Muscle of leg (tissue), 3 donors: ENCODE measurements at regions not wholly inside any gene's neighbourhood (a gene's known extent, or its start where the extent isn't known, plus 50 kb on each side); places are given as distances from the start of the nearest gene placed in this dataset.

Source experiments
- DNase-seq: peaks from one replicate; pipeline ENCODE4 v3.0.0; 2013
- H3K27ac ChIP-seq: one replicate; pipeline ENCODE4 v1.5.1; 2013; ENCODE audit warnings: mild to moderate bottlenecking, low read length, control low read depth
- H3K27me3 ChIP-seq: one replicate; pipeline ENCODE4 v1.6.1; 2013; ENCODE audit warnings: low read length; ENCODE audit not compliant: control insufficient read depth, insufficient read depth
- H3K36me3 ChIP-seq: one replicate; pipeline ENCODE4 v1.6.1; 2013; ENCODE audit warnings: low read length; ENCODE audit not compliant: control insufficient read depth, insufficient read depth
- H3K4me1 ChIP-seq: one replicate; pipeline ENCODE4 v1.6.1; 2013; ENCODE audit warnings: low read length; ENCODE audit not compliant: control insufficient read depth, insufficient read depth
- H3K4me3 ChIP-seq: one replicate; pipeline ENCODE4 v1.5.1; 2013; ENCODE audit warnings: low read length, control low read depth
- H3K9me3 ChIP-seq: replicated peaks from 2 replicates; pipeline ENCODE4 v1.6.1; 2013; ENCODE audit warnings: low read depth, low read length; ENCODE audit not compliant: control insufficient read depth
- WGBS: methylation state at CpG from one replicate; pipeline ENCODE4 v1.1.5; 2013; ENCODE audit warnings: missing lambda C conversion rate; ENCODE audit not compliant: insufficient coverage; 5-methylcytosine and 5-hydroxymethylcytosine counted together

- Histone ChIP-seq H3K36me3 (no peaks in the 10 kb centered on the region), H3K9me3 (no peaks in the 10 kb centered on the region), H3K4me1 (peaks cover 22% of the 10 kb centered on the region), H3K4me3 (no peak overlapping the region), H3K27me3 (peaks cover 28% of the 10 kb centered on the region), H3K27ac (no peak overlapping the region)
- WGBS = 37% methylated on average over 12 of the region's 17 CpGs
- peak; percentile 43 for DNase-seq
Measured at GRCh38 chrX:150219374-150220185, 143.5 kb upstream of the MAMLD1 start.

GRCh38 chrX:150223176-150224015 lies 139.7 kb upstream of the MAMLD1 start:
- Histone ChIP-seq H3K4me3 (no peak overlapping the region), H3K9me3 (no peaks in the 10 kb centered on the region), H3K36me3 (no peaks in the 10 kb centered on the region), H3K4me1 (peaks cover 13% of the 10 kb centered on the region), H3K27me3 (peaks cover 37% of the 10 kb centered on the region), H3K27ac (no peak overlapping the region)
- 63% methylated on average over 11 of the region's 12 CpGs for WGBS
- no peak for DNase-seq

GRCh38 chrX:150224676-150225075 lies 138.4 kb upstream of the MAMLD1 start:
- Histone ChIP-seq H3K27me3 (peaks cover 29% of the 10 kb centered on the region), H3K4me3 (no peak overlapping the region), H3K27ac (no peak overlapping the region), H3K36me3 (no peaks in the 10 kb centered on the region), H3K9me3 (no peaks in the 10 kb centered on the region), H3K4me1 (peaks cover 7% of the 10 kb centered on the region)
- WGBS = 34% methylated on average over 3 of the region's 3 CpGs
- DNase-seq = no peak

GRCh38 chrX:150225266-150225665 lies 137.9 kb upstream of the MAMLD1 start:
- no CpG with 5 or more reads among the region's 3 CpGs for WGBS
- H3K9me3 ChIP-seq = no peaks in the 10 kb centered on the region
- no peak overlapping the region for H3K27ac ChIP-seq
- no peaks in the 10 kb centered on the region for H3K36me3 ChIP-seq
- peaks cover 26% of the 10 kb centered on the region for H3K27me3 ChIP-seq
- no peak overlapping the region for H3K4me3 ChIP-seq
- H3K4me1 ChIP-seq = peaks cover 7% of the 10 kb centered on the region
- no peak for DNase-seq

- Histone ChIP-seq H3K27ac (no peak overlapping the region), H3K9me3 (no peaks in the 10 kb centered on the region), H3K27me3 (peaks cover 24% of the 10 kb centered on the region), H3K36me3 (no peaks in the 10 kb centered on the region), H3K4me1 (peaks cover 7% of the 10 kb centered on the region), H3K4me3 (no peak overlapping the region)
- no peak for DNase-seq
- 37% methylated on average over 6 of the region's 11 CpGs for WGBS
Measured at GRCh38 chrX:150225756-150226155, 137.4 kb upstream of the MAMLD1 start.

- no peak overlapping the region for H3K4me3 ChIP-seq
- H3K9me3 ChIP-seq = no peaks in the 10 kb centered on the region
- H3K36me3 ChIP-seq = no peaks in the 10 kb centered on the region
- DNase-seq = no peak
- peaks cover 7% of the 10 kb centered on the region for H3K4me1 ChIP-seq
- no peak overlapping the region for H3K27ac ChIP-seq
- peaks cover 19% of the 10 kb centered on the region for H3K27me3 ChIP-seq
- WGBS = 58% methylated on average over 5 of the region's 9 CpGs
Measured at GRCh38 chrX:150226223-150226965, 136.7 kb upstream of the MAMLD1 start.

- H3K27ac ChIP-seq = no peak overlapping the region
- H3K4me3 ChIP-seq = no peak overlapping the region
- no peaks in the 10 kb centered on the region for H3K36me3 ChIP-seq
- H3K9me3 ChIP-seq = no peaks in the 10 kb centered on the region
- H3K27me3 ChIP-seq = peaks cover 17% of the 10 kb centered on the region
- WGBS = 16% methylated on average over 2 of the region's 7 CpGs
- DNase-seq = no peak
- H3K4me1 ChIP-seq = peaks cover 7% of the 10 kb centered on the region
Measured at GRCh38 chrX:150227321-150227860, 135.7 kb upstream of the MAMLD1 start.

GRCh38 chrX:150227873-150228410 lies 135.2 kb upstream of the MAMLD1 start:
- H3K4me1 ChIP-seq = peaks cover 7% of the 10 kb centered on the region
- no peak for DNase-seq
- H3K9me3 ChIP-seq = no peaks in the 10 kb centered on the region
- peaks cover 17% of the 10 kb centered on the region for H3K27me3 ChIP-seq
- 89% methylated on average over 6 of the region's 7 CpGs for WGBS
- no peaks in the 10 kb centered on the region for H3K36me3 ChIP-seq
- H3K27ac ChIP-seq = no peak overlapping the region
- H3K4me3 ChIP-seq = no peak overlapping the region

- no peak for DNase-seq
- peaks cover 7% of the 10 kb centered on the region for H3K4me1 ChIP-seq
- H3K27me3 ChIP-seq = peaks cover 13% of the 10 kb centered on the region
- no peaks in the 10 kb centered on the region for H3K9me3 ChIP-seq
- WGBS = 66% methylated on average over 3 of the region's 3 CpGs
- H3K27ac ChIP-seq = no peak overlapping the region
- no peaks in the 10 kb centered on the region for H3K36me3 ChIP-seq
- H3K4me3 ChIP-seq = no peak overlapping the region
Measured at GRCh38 chrX:150228431-150228830, 134.7 kb upstream of the MAMLD1 start.
